ENCODE measurements at regions not wholly inside any gene's neighbourhood (a gene's known extent, or its start where the extent isn't known, plus 50 kb on each side); places are given as distances from the start of the nearest gene placed in this dataset.
"Not testable (repeated sequence)": the region's sequence is repeated elsewhere in the genome, so short reads cannot be mapped to it uniquely, and the experiment has no call there.

DNA sequence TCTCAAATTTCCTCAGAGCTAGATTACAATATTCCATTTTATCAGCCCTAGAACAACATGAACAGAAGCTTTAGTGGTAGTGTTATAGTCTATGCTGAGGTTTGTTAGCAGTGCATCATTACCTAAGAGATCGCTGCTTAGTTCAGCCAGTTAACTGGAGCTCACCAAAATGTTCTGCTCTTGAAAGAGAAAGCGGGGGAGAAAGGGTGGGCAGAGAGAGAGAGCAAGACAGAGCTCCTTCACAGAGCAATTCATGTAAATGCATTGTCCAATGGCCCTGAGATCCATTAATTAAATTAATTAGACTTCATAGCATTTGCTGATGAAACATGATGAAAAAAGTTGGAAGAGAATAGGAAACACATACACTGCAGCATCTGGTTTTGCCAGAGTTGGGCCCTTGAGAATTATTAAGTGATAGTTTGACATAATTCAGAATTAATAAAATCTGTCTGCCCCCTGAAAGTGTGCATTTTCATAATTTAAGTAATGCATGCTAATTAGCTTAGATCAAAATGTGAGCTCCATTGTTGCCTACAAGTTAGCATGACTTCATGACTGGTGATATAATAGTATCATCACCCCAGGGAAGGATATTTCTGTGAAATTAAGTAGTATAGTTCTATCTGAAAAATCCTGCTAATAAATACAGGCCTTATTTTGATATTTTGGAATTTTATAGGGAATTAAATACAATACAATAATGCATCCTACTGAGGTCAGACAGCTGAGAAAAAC is 86.9 kb upstream of the LYSMD4 start:
- DNase-seq = no peak

DNA sequence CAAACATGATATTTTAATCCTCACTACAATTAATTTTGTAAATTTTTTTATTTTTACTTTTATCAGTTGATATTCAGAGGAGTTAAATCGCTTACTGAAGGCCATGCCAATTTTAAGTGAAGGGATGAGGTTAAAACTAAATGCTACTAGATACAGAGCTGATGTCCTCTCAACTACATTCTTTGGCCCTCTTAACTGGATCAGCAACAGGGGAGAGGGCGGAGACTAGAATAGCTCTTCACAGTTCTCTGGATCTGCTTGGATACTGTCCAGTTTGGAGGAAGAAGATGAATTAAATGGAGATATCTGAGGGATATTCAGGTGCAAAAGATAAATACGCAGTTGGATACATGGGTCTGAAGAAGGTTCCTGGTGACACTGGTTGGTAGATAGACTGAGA is 85.6 kb upstream of the LYSMD4 start:
- no peak for DNase-seq

GRCh38 chr15:99816862-99817261 is 83.6 kb upstream of the LYSMD4 start:
- not testable (repeated sequence) for DNase-seq

DNA sequence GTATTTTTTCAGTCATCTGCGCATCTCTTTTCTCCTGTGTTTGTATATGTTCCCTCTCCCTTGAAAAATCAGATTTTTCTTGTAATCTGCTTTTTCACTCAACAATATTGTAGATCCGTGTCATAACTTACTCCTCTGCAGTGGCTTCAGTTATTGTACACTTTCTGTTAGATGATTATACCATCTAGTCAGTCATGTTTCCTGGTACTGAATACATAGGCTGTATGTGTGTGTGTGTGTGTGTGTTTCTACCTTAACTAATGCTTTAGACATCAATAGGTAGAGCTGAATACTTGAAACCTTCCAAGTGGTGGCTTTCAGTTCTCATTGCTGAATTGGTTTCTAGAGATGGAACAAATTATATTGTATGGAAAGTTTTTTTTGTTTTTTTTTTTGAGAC is 77.4 kb upstream of the LYSMD4 start:
- not testable (repeated sequence) for DNase-seq

DNA sequence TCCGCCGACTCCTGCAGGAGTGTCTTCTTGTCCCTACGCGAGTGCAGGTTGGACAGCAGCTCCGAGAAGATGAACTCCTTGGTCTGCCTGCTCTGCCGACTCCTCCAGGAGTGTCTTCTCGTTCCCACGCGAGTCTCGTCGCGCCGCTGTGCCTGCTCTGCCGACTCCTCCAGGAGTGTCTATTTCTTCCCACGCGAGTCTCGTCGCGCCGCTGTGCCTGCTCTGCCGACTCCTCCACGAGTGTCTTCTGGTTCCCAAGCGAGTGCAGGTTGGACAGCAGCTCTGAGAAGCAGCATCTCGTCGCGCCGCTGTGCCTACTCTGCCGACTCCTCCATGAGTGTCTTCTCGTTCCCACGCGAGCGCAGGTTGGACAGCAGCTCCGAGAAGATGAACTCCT is 66.6 kb upstream of the LYSMD4 start:
- not testable (repeated sequence) for DNase-seq

- DNase-seq = not testable (repeated sequence)
Observed at GRCh38 chr15:99799182-99799853, 66.1 kb upstream of the LYSMD4 start.

GRCh38 chr15:99796940-99797870 is 64.0 kb upstream of the LYSMD4 start:
- DNase-seq = not testable (repeated sequence)

DNA sequence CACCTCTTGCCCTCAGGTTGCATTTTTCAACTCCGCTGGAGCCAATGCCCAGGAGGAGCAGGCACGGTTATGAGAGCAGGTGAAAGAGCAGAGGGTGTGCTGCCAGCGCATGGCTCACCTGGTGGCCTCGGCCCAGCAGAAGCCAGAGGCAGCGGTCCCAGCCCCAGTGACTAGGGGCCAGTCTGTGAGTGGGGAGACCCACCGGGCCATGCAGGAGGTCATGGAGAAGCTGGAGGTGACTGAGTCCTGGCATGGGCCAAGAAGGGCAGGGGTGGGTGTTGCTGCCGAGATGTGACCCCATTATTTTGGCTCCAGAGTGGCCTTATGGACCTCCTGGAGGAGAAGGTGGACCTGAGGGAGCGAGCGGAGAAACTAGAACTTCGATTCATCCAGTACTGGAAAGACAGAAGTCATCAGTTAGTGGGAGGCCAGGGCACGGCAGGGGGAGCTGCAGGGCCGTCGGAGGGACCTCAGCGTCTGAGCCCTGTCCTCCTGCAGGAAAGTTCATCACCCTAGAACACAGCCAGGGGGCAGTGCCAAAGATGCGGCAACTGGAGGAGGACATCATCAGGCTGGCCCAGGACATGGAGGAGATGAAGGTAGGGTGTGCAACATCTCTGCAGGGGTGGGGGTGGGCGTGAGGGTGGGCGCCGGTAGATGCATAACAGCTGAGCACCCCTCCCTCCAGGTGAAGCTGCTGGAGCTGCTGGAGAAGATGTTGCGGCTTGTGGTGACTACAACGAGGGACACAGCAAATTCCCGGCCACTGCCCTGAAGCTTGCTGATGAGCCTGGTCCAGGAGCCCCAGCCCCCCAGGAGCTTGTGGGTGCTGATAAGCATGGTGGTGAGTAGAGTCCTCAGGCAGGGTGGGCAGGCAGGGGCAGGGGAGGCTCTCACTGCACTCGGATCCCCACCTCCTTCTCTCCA is 58.9 kb upstream of the LYSMD4 start:
- not testable (repeated sequence) for DNase-seq

GRCh38 chr15:99790751-99791150 is 57.5 kb upstream of the LYSMD4 start:
- DNase-seq = not testable (repeated sequence)

DNA sequence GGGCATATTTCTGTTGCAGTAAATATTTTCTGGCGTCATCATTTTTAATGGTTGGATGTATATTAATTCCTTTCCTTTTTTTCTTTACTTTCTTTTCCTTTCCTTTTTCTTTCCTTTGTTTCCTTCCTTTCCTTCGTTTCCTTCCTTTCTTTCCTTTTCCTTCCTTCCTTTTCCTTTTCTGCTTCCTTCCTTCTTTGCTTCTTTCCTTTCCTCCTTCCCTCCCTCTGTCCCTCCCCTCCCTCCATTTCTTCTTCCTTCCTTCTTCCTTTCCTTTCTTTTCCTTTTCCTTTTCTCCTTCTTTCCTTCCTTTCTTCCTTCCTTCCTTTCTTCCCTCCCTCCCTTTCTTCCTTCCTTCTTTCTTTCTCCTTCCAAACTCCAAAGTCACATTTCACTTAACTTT is 54.9 kb upstream of the LYSMD4 start:
- no peak for DNase-seq

GRCh38 chr15:99784800-99785199 is 51.6 kb upstream of the LYSMD4 start:
- not testable (repeated sequence) for DNase-seq

GRCh38 chr15:99783918-99784619 is 50.8 kb upstream of the LYSMD4 start:
- not testable (repeated sequence) for DNase-seq

All from stimulated activated CD4-positive, alpha-beta T cell treated with anti-CD3 and anti-CD28 coated beads, Interleukin-2, amount 100 ng/mL, for 24 hours (primary cell).